ENCODE measurements at regions not wholly inside any gene's neighbourhood (a gene's known extent, or its start where the extent isn't known, plus 50 kb on each side); places are given as distances from the start of the nearest gene placed in this dataset.
"Not testable (repeated sequence)": the region's sequence is repeated elsewhere in the genome, so short reads cannot be mapped to it uniquely, and the experiment has no call there.

DNA sequence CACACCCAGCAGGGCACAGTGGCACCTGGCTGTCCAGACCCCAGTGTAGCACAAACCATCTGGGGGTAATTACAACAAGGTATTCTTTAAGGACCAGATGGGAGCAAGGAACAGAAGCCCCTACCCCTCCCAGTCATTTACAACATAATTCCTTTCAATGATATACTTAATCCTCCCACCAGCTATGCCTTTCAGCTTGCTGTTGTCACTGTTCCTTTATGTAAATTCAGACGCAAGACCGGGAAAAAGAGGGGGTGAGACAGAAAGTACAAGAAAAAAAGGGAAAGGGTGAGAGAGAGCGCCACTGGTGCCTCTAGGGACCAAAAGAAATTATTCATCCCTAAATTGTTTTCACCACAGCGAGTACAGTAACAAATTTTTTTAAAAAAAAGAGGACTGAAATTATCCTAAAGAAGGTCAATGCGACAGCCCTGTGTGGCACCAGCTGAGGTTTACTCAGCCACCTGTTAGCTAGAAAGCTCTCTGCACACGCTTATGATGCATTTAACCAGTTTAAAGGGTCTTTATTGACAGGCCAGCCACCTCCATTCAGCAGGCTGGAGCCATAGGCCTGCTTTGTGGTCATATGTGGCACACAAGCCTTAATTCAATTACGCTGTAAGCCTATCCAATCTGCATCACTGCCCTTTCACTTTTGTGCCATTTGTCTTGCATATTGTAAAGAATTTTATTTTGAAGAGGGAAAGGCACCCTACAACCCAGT is 210.2 kb upstream of the ISL1 start:
- DNase-seq, result no peak

DNA sequence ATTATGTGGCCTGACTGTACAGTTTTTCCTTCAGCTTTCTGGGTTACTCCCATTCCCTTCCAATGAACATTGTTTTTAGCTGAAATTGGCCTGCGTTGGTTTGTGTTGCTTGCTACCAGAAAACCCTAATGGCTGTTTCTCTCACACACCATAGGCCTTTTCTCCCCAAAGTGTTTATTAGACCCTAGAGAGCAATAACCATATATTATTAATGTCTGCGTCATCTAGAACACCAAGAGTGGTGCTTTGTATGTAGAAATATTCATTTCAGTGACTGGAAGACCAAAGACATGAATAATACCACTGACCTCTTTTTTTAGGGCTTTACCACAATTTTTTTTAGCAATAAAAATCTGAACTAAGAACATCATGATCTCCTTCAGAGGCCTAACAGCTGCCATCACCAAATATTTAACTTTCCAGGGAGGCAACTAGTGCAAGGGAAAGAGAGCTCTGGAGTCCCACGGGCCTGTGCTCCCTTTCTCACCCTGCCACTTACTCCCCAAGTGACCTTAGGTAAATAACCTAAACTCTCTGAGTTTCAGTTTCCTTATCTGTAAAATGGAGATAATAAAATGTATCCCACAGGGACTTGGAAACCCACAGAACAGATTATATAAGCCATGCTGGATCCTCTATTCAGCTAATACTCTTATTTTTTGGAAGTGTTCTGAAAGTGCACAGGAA is 201.9 kb upstream of the ISL1 start:
- DNase-seq, result no peak

DNA sequence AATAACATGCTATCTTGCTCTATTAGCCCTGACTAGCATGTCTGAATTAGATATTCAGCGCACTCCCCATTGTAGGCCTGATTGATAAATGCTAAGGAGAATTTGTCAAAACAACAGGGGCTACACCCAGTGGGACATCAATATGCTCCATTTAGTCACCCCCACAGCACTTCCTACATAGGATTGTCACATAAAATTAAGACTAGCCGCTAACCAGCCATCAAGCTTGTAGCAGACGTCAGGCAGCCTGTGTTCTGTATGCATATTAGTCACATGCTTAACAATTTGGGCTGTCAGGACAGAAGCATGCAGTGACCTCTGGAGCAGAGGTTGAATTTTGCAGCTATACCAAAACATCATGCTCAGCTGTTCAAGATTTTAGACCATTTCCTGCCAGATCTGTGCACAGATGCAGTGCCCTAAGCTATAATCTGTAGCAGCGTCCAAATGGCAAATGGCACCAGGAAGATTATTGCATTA is 197.4 kb upstream of the ISL1 start:
- no peak for DNase-seq

DNA sequence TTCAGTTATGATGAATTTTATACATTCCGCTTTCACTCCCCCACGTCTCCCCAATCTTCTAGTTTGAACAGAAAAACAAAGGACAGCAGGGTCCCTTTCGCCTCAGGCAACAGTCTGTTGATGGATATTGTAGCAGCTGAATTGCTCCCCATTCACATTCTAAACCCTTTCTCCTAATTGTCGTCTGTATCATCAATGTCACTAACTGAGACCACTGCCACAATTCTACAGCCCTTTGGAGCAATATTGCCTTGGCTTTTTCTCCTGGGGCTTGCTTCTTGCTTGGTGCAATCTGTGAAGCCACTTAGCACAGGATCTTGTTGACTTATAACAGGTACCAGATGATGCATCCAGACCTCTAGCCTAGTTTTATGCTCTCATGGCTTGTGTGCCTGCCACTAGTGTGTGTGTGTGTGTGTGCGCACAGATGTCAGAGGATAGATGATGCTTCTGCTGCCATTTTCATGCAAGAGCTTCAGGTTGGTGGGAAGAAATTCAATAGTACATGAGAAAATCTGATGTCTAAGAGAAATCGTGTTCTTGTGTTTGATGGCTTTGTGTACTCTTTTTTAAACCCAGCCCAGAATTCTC is 195.2 kb upstream of the ISL1 start:
- no peak for DNase-seq

- no peak for DNase-seq
Measured at GRCh38 chr5:51194671-51195070, 188.6 kb upstream of the ISL1 start.

DNA sequence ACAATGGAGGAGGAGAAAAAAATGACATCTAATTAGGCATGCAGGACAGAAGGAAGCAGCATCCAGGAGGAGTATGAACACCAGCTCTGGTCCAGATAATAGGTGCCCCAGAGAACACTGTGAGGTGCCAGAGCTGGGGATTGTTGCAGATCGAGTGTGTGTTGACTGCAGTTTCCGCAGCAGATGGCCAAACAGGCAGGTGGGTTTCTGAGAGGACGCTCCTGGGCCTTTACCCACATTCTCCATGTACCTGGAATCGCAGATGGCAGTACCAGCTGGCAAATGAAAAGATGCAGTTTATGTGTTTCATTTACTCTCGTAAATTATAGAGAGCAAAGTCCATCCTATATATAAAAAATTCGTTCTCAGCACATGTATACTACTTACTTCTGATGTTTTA is 182.2 kb upstream of the ISL1 start:
- no peak for DNase-seq

GRCh38 chr5:51201708-51202107 is 181.5 kb upstream of the ISL1 start:
- DNase-seq, result no peak

DNA sequence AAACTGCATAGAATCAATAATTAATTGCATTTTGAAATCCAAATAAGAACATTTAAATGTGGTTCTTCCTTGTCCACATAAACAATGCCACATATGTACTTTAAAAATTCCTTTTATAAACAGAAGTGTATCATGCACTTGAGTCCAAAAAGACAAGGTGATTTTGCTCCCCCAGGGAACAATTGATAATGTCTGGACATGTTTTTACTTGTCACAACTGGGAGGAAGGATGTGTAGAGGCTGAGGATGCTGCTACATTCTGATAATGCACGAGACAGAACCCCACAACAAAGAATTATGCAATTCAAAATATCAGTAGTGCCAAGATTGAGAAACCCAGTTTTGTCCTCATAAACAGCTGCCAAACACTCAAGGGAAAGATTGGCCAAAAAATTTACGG is 181.1 kb upstream of the ISL1 start:
- DNase-seq, result no peak

DNA sequence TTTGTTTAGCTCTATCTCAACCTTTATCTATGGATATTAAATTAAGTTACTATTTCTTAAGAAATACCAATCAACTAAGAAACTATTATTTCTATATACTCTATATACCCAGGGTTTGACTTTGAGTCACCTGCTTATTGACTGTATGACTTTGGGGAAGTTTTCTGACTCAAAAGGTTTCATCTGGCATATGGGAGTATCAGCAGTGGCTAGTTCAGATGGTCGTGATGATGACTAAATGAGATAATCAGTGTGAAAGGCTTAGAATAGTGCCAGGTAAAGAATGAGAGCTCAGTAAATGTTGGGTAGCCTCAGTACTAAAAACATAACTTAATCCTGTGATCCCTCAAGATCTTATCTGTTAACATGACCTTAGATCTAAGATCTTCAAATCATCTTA is 179.7 kb upstream of the ISL1 start:
- DNase-seq, result no peak

DNA sequence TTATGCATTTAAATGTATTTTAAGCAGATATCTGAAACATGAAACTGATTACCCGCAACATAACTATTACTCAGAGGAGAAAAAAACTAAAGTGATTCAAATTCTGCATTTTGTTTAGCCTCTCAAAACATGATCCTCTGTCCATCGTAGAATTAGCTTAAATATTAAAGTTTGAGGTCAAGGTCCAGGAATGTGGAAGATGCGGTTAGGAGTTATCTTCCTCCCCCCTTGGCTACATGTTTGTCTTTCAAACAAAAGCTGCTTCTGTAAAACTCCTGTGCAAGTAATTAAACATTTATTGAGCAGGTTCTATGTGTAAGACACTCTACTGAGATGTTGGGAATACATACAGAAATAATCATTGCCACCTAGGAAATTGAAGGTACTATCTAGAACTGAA is 175.0 kb upstream of the ISL1 start:
- DNase-seq, result no peak

- DNase-seq, result no peak
Measured at GRCh38 chr5:51214746-51215145, 168.5 kb upstream of the ISL1 start.

GRCh38 chr5:51225789-51226742 is 157.2 kb upstream of the ISL1 start:
- no peak for DNase-seq

GRCh38 chr5:51227963-51228470 is 155.2 kb upstream of the ISL1 start:
- DNase-seq, result no peak

DNA sequence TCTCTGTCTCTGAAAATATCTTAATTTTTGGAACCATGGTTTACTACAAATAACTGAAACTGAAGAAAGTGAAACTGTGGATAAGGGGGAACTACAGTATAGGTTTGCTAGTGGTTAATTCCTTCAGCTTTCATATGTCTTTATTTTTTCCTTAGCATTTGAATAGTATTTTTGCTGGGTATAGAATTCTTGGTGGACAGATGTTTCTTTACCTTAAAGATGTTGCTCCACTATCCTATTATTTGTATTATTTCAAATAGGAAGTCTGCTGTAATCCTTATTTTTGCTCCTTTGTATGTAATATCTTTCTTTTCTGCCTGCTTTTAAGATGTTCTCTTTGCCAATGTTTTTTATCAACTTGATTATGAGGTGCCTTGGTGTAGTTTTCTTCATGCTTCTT is 152.9 kb upstream of the ISL1 start:
- DNase-seq, result no peak

- no peak for DNase-seq
Measured at GRCh38 chr5:51242456-51242855, 140.8 kb upstream of the ISL1 start.

- DNase-seq, result not testable (repeated sequence)
Measured at GRCh38 chr5:51250957-51251356, 132.3 kb upstream of the ISL1 start.

DNA sequence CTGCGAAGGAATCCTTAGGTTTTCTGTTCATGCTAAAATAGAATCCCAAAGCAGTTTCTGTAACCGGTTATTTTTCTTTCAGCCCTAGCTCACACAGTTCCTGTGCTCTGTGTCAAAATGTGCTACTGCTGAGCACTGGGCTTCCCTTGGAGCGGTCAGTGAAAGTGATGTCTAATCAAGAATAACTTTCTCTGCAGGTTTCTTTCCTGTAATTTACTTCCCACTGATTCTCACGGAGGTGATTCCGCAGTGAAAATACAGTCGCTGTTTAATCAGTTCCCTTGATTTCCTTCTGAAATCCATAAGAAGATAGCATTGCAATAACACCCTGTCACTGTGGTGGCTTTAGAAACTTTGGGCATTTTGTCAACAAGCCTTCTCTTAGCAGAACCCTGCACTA is 112.0 kb upstream of the ISL1 start:
- DNase-seq, result no peak

DNA sequence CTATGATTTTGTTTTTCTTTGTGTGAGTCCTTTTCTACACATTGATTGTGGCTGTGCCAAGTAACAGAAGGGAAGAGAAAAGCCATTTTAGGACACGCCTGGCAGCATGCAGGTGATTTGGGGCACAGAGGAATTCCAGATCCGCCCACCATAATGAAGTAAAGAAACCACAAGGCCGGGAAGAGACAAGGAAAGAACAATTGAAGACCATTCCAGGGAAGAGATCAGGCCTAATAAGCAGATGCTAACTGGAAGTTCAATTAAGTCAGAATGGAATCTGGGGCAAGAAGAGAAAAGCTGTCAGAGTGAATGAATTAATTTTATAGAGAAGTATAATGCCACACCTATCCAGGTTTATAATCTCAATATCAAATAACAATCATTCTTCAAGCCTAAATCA is 110.2 kb upstream of the ISL1 start:
- DNase-seq, result no peak

- no peak for DNase-seq
Measured at GRCh38 chr5:51273871-51274270, 109.4 kb upstream of the ISL1 start.

DNA sequence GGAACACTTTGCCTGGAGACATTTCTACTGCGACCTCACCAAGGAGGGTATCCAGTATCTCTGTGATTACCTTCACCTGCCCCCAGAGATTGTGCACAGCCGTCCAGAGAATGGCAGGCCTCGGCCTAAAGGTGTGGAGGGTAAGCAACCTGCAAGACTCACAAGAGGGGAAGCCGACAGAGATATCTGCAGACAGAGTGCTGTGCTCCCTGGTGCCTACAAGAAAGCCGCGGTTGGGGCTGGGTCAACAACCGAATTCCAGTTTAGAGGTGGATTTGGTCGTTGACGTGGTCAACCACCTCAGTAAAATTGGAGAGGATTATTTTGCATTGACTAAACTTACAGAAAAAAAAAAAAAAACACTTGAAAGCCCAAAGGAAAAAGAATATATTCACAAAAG is 107.8 kb upstream of the ISL1 start:
- DNase-seq, result no peak

- no peak for DNase-seq
Measured at GRCh38 chr5:51276250-51276649, 107.0 kb upstream of the ISL1 start.

DNA sequence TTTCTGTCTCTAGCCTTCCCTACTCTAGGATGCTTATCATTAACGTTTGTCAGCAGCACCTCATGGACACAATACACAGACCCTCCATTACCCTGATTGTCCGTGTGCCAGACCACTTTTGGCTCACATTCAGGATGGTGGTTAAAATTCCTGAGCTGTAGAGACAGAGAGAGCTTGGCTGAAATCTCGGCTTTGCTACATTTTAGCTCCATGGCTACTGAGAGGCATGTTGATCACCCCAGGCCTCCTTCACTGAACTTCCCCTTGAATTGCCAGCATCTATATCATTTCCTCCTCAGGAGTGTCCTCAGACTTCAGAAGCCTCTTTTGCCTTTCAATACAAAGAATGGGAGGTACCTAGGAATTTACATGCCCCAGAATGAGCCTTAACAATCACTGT is 104.7 kb upstream of the ISL1 start:
- no peak for DNase-seq
